Activated CD4-positive, CD25-positive, alpha-beta regulatory T cell treated with anti-CD3 and anti-CD28 coated beads, Interleukin-2, amount 50 U/mL, for 72 hours (primary cell): ENCODE measurements at regions not wholly inside any gene's neighbourhood (a gene's known extent, or its start where the extent isn't known, plus 50 kb on each side); places are given as distances from the start of the nearest gene placed in this dataset.

ENCODE experiments used
- DNase-seq: peaks from one replicate; pipeline ENCODE4 v3.0.0; 2021

- DNase-seq = no peak
Observed at GRCh38 chr15:36313736-36314280, 265.6 kb upstream of the CDIN1 start.

GRCh38 chr15:36315649-36316048, 263.8 kb upstream of the CDIN1 start:
- DNase-seq = no peak

GRCh38 chr15:36323615-36324014, 255.8 kb upstream of the CDIN1 start:
- no peak for DNase-seq

GRCh38 chr15:36325206-36325605, 254.2 kb upstream of the CDIN1 start:
- DNase-seq = no peak

GRCh38 chr15:36329592-36329991, 249.8 kb upstream of the CDIN1 start:
- no peak for DNase-seq

- DNase-seq = no peak
Observed at GRCh38 chr15:36330598-36330997, 248.8 kb upstream of the CDIN1 start.

- no peak for DNase-seq
Observed at GRCh38 chr15:36331531-36332275, 247.7 kb upstream of the CDIN1 start.

GRCh38 chr15:36332301-36332700, 247.1 kb upstream of the CDIN1 start:
- DNase-seq = no peak

- no peak for DNase-seq
Observed at GRCh38 chr15:36332896-36333295, 246.5 kb upstream of the CDIN1 start.

GRCh38 chr15:36334059-36334458, 245.4 kb upstream of the CDIN1 start:
- DNase-seq = no peak

- DNase-seq = no peak
Observed at GRCh38 chr15:36335224-36335623, 244.2 kb upstream of the CDIN1 start.

- no peak for DNase-seq
Observed at GRCh38 chr15:36335659-36336058, 243.8 kb upstream of the CDIN1 start.

- DNase-seq = no peak
Observed at GRCh38 chr15:36344887-36345286, 234.5 kb upstream of the CDIN1 start.

GRCh38 chr15:36347272-36347858, 232.1 kb upstream of the CDIN1 start:
- no peak for DNase-seq

- DNase-seq = no peak
Observed at GRCh38 chr15:36356466-36356865, 223.0 kb upstream of the CDIN1 start.

- no peak for DNase-seq
Observed at GRCh38 chr15:36356978-36357601, 222.3 kb upstream of the CDIN1 start.

- DNase-seq = no peak
Observed at GRCh38 chr15:36358094-36358493, 221.3 kb upstream of the CDIN1 start.

- DNase-seq = no peak
Observed at GRCh38 chr15:36358523-36358922, 220.9 kb upstream of the CDIN1 start.

GRCh38 chr15:36359286-36359685, 220.1 kb upstream of the CDIN1 start:
- DNase-seq = no peak

- no peak for DNase-seq
Observed at GRCh38 chr15:36361351-36361870, 218.0 kb upstream of the CDIN1 start.

- DNase-seq = no peak
Observed at GRCh38 chr15:36362509-36362915, 216.9 kb upstream of the CDIN1 start.

- DNase-seq = no peak
Observed at GRCh38 chr15:36363335-36363734, 216.1 kb upstream of the CDIN1 start.

GRCh38 chr15:36364377-36364776, 215.0 kb upstream of the CDIN1 start:
- no peak for DNase-seq

- no peak for DNase-seq
Observed at GRCh38 chr15:36365963-36366362, 213.5 kb upstream of the CDIN1 start.
